GM23338 (cell line): ENCODE measurements at regions not wholly inside any gene's neighbourhood (a gene's known extent, or its start where the extent isn't known, plus 50 kb on each side); places are given as distances from the start of the nearest gene placed in this dataset.

Experiments
- ATAC-seq: fragments of 200-7000 bp; cut with Tn5 transposase; 3 replicates; pipeline ENCODE4 v1.9.1; 2020
- DNase-seq: peaks from one replicate; pipeline ENCODE4 v3.0.0-alpha.2; 2015; ENCODE audit warnings: low spot score
- H2AFZ ChIP-seq: fragments of 200-600 bp; sonication (generic); 2 replicates; pipeline ENCODE4 v1.8.0; 2016; ENCODE audit warnings: antibody characterized with exemption, mild to moderate bottlenecking, moderate library complexity
- H3F3A ChIP-seq: fragments of 200-600 bp; sonication (generic); replicated peaks from 2 replicates; pipeline ENCODE4 v1.8.0; 2017; ENCODE audit warnings: antibody characterized with exemption, mixed run types, low read depth
- H3K27ac ChIP-seq: fragments of 200-600 bp; sonication (generic); 2 replicates; pipeline ENCODE4 v1.6.1; 2016; ENCODE audit warnings: low read depth
- H3K27me3 ChIP-seq: fragments of 200-600 bp; sonication (generic); 2 replicates; pipeline ENCODE4 v1.8.0; 2016; ENCODE audit warnings: mild to moderate bottlenecking, mixed run types, moderate library complexity; ENCODE audit not compliant: insufficient read depth
- H3K36me3 ChIP-seq: fragments of 200-600 bp; sonication (generic); 2 replicates; pipeline ENCODE4 v1.8.0; 2016; ENCODE audit warnings: mild to moderate bottlenecking; ENCODE audit not compliant: insufficient read depth
- H3K4me1 ChIP-seq: fragments of 200-600 bp; sonication (generic); 2 replicates; pipeline ENCODE4 v1.8.0; 2016; ENCODE audit warnings: mild to moderate bottlenecking, moderate library complexity; ENCODE audit not compliant: insufficient read depth
- H3K4me2 ChIP-seq: fragments of 200-600 bp; sonication (generic); 2 replicates; pipeline ENCODE4 v1.7.1; 2017; ENCODE audit warnings: mixed run types
- H3K4me3 ChIP-seq: fragments of 200-600 bp; sonication (generic); 2 replicates; pipeline ENCODE4 v1.6.1; 2016; ENCODE audit warnings: mixed run types
- H3K79me2 ChIP-seq: fragments of 200-600 bp; sonication (generic); replicated peaks from 2 replicates; pipeline ENCODE4 v1.8.0; 2017; ENCODE audit warnings: mild to moderate bottlenecking; ENCODE audit not compliant: insufficient read depth
- H3K9me2 ChIP-seq: fragments of 200-600 bp; sonication (generic); 2 replicates; pipeline ENCODE4 v1.8.0; 2017; ENCODE audit not compliant: insufficient read depth
- H4K20me1 ChIP-seq: fragments of 200-600 bp; sonication (generic); replicated peaks from 2 replicates; pipeline ENCODE4 v1.8.0; 2017; ENCODE audit warnings: mild to moderate bottlenecking; ENCODE audit not compliant: insufficient read depth
- H3K27ac Mint-ChIP-seq: 2 replicates; pipeline ENCODE4 v1.8.0; 2020; ENCODE audit warnings: inconsistent platforms, mild to moderate bottlenecking, moderate library complexity, mixed read lengths
- H3K27me3 Mint-ChIP-seq: 3 replicates; pipeline ENCODE4 v1.8.0; 2022; ENCODE audit warnings: low read depth, mild to moderate bottlenecking, moderate library complexity, mixed read lengths, inconsistent platforms; ENCODE audit not compliant: insufficient read depth, poor library complexity
- H3K36me3 Mint-ChIP-seq: 3 replicates; pipeline ENCODE4 v1.8.0; 2021; ENCODE audit warnings: low read depth, mild to moderate bottlenecking, inconsistent platforms, moderate library complexity, mixed read lengths
- H3K4me1 Mint-ChIP-seq: 3 replicates; pipeline ENCODE4 v1.8.0; 2020; ENCODE audit warnings: mild to moderate bottlenecking, inconsistent platforms, mixed read lengths
- H3K4me3 Mint-ChIP-seq: 3 replicates; pipeline ENCODE4 v1.8.0; 2021; ENCODE audit warnings: moderate library complexity, mild to moderate bottlenecking, inconsistent platforms, mixed read lengths
- H3K9me3 Mint-ChIP-seq: 3 replicates; pipeline ENCODE4 v1.8.0; 2020; ENCODE audit warnings: moderate library complexity, mild to moderate bottlenecking, inconsistent platforms, mixed read lengths
- CREB1 ChIP-seq: fragments of 250-450 bp; sonication (Bioruptor Pico); IDR thresholded peaks from 2 replicates; pipeline ENCODE4 v1.5.0; 2020; ENCODE audit warnings: low read depth, mild to moderate bottlenecking, moderate library complexity
- EZH2phosphoT487 ChIP-seq: fragments of 200-600 bp; sonication (generic); IDR thresholded peaks from one replicate; pipeline ENCODE4 v1.8.1; 2018; ENCODE audit warnings: antibody characterized with exemption; ENCODE audit not compliant: unreplicated experiment
- JUNB ChIP-seq: IDR thresholded peaks from one replicate; pipeline ENCODE4 v1.6.1; 2016; ENCODE audit warnings: antibody characterized with exemption; ENCODE audit not compliant: unreplicated experiment
- POLR2AphosphoS5 ChIP-seq: IDR thresholded peaks from 2 replicates; pipeline ENCODE4 v1.6.1; 2016; ENCODE audit warnings: antibody characterized with exemption, low read depth
- STAT1 ChIP-seq: IDR thresholded peaks from one replicate; pipeline ENCODE4 v1.6.1; 2016; ENCODE audit warnings: antibody characterized with exemption; ENCODE audit not compliant: unreplicated experiment
- ZNF114 ChIP-seq: fragments of 250-450 bp; sonication (Bioruptor Pico); IDR thresholded peaks from 2 replicates; pipeline ENCODE4 v1.5.0; 2020; ENCODE audit warnings: mild to moderate bottlenecking, moderate library complexity
- TF ChIP-seq, protein P1 (sequence below): IDR thresholded peaks from one replicate; pipeline ENCODE4 v1.6.1; 2018; ENCODE audit warnings: antibody characterized with exemption; ENCODE audit not compliant: unreplicated experiment
- TF ChIP-seq, protein P2 (sequence below), 2 experiments: fragments of 200-600 bp in 1 of 2; sonication (generic) in 1 of 2; conservative IDR thresholded peaks; 2 replicates each; pipeline versions ENCODE4 v1.5.1 to v1.6.1; 2016 to 2017; ENCODE audit warnings: antibody characterized with exemption in 2 of 2, low read depth in 2 of 2, mild to moderate bottlenecking in 2 of 2, moderate library complexity in 1 of 2
- TF ChIP-seq, protein P3 (sequence below): fragments of 250-450 bp; sonication (Bioruptor Pico); IDR thresholded peaks from 2 replicates; pipeline ENCODE4 v1.5.0; 2020; ENCODE audit warnings: mild to moderate bottlenecking, moderate library complexity

DNA sequence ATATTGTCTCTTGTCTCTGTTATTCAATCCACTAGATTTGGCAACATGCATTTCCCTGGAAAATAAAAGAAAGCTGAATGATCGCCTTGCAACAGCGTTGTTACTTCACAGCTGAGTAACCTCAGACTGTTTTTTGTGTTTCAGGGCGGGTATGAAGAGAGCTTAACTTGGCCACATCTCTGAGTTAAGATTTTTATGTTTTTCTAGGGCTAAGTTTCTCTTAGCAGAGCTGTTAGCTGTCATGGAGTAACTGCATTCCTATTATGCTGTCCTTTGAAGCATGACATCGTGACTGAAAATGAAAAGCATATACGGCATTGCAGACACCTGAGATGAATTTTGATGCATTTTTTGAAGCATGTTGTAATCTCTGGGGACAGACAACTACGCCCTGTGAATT lies 1798.9 kb downstream of the PCDH7 start (continued):
- TF ChIP-seq, protein P1, sequence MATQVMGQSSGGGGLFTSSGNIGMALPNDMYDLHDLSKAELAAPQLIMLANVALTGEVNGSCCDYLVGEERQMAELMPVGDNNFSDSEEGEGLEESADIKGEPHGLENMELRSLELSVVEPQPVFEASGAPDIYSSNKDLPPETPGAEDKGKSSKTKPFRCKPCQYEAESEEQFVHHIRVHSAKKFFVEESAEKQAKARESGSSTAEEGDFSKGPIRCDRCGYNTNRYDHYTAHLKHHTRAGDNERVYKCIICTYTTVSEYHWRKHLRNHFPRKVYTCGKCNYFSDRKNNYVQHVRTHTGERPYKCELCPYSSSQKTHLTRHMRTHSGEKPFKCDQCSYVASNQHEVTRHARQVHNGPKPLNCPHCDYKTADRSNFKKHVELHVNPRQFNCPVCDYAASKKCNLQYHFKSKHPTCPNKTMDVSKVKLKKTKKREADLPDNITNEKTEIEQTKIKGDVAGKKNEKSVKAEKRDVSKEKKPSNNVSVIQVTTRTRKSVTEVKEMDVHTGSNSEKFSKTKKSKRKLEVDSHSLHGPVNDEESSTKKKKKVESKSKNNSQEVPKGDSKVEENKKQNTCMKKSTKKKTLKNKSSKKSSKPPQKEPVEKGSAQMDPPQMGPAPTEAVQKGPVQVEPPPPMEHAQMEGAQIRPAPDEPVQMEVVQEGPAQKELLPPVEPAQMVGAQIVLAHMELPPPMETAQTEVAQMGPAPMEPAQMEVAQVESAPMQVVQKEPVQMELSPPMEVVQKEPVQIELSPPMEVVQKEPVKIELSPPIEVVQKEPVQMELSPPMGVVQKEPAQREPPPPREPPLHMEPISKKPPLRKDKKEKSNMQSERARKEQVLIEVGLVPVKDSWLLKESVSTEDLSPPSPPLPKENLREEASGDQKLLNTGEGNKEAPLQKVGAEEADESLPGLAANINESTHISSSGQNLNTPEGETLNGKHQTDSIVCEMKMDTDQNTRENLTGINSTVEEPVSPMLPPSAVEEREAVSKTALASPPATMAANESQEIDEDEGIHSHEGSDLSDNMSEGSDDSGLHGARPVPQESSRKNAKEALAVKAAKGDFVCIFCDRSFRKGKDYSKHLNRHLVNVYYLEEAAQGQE: no peak
- no peak for TF ChIP-seq JUNB
- no peak for TF ChIP-seq STAT1
- TF ChIP-seq EZH2phosphoT487: no peak
- no peak for TF ChIP-seq POLR2AphosphoS5
- TF ChIP-seq, protein P2, sequence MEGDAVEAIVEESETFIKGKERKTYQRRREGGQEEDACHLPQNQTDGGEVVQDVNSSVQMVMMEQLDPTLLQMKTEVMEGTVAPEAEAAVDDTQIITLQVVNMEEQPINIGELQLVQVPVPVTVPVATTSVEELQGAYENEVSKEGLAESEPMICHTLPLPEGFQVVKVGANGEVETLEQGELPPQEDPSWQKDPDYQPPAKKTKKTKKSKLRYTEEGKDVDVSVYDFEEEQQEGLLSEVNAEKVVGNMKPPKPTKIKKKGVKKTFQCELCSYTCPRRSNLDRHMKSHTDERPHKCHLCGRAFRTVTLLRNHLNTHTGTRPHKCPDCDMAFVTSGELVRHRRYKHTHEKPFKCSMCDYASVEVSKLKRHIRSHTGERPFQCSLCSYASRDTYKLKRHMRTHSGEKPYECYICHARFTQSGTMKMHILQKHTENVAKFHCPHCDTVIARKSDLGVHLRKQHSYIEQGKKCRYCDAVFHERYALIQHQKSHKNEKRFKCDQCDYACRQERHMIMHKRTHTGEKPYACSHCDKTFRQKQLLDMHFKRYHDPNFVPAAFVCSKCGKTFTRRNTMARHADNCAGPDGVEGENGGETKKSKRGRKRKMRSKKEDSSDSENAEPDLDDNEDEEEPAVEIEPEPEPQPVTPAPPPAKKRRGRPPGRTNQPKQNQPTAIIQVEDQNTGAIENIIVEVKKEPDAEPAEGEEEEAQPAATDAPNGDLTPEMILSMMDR (conservative IDR thresholded peaks at IDR 0.05; ENCODE audit: low read depth in 2 of 2): no peak

DNA sequence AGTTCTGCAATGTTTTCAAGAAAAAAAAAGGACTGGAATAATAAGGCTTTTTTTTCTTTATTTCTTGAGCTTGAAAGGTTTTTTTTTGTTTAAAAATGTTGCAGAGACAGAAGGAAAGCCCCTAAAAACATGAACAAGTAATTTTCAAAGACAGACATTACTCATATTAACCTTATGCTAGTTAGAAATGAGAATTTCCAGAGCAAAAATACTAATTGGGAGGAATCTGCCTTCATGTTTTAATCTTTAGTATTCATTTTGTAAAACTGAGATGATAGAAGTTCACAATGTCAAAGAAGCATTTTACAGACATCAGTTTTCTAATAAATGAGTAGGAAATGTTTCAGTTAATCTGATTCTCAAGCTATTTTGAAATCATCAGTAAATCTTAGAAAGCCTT lies 1805.3 kb downstream of the PCDH7 start:
- no peaks in the 10 kb centered on the region for H3K27me3 ChIP-seq
- H3K36me3 ChIP-seq: no peaks in the 10 kb centered on the region
- no peak for ATAC-seq
- H3F3A ChIP-seq: no peaks in the 10 kb centered on the region
- peaks cover 3% of the 10 kb centered on the region; the same call in 1 of the 3 replicates for H3K36me3 Mint-ChIP-seq
- H3K9me2 ChIP-seq: no peaks in the 10 kb centered on the region; the same call in 1 of the 2 replicates
- no peaks in the 10 kb centered on the region for H3K27me3 Mint-ChIP-seq
- H4K20me1 ChIP-seq: no peaks in the 10 kb centered on the region
- H3K4me2 ChIP-seq: no peak overlapping the region
- no peak overlapping the region for H3K4me3 Mint-ChIP-seq
- H2AFZ ChIP-seq: no peak overlapping the region
- no peak overlapping the region for H3K27ac Mint-ChIP-seq
- no peaks in the 10 kb centered on the region for H3K79me2 ChIP-seq
- H3K4me1 ChIP-seq: no peaks in the 10 kb centered on the region
- no peaks in the 10 kb centered on the region for H3K4me1 Mint-ChIP-seq
- DNase-seq: no peak
- H3K9me3 Mint-ChIP-seq: peaks cover 8% of the 10 kb centered on the region; the same call in 2 of the 3 replicates
- H3K27ac ChIP-seq: no peak overlapping the region
- no peak overlapping the region for H3K4me3 ChIP-seq
- TF ChIP-seq ZNF114 (no peak), CREB1 (CRISPR knock-in tag) (no peak), JUNB (no peak), POLR2AphosphoS5 (no peak)
- TF ChIP-seq, protein P3, sequence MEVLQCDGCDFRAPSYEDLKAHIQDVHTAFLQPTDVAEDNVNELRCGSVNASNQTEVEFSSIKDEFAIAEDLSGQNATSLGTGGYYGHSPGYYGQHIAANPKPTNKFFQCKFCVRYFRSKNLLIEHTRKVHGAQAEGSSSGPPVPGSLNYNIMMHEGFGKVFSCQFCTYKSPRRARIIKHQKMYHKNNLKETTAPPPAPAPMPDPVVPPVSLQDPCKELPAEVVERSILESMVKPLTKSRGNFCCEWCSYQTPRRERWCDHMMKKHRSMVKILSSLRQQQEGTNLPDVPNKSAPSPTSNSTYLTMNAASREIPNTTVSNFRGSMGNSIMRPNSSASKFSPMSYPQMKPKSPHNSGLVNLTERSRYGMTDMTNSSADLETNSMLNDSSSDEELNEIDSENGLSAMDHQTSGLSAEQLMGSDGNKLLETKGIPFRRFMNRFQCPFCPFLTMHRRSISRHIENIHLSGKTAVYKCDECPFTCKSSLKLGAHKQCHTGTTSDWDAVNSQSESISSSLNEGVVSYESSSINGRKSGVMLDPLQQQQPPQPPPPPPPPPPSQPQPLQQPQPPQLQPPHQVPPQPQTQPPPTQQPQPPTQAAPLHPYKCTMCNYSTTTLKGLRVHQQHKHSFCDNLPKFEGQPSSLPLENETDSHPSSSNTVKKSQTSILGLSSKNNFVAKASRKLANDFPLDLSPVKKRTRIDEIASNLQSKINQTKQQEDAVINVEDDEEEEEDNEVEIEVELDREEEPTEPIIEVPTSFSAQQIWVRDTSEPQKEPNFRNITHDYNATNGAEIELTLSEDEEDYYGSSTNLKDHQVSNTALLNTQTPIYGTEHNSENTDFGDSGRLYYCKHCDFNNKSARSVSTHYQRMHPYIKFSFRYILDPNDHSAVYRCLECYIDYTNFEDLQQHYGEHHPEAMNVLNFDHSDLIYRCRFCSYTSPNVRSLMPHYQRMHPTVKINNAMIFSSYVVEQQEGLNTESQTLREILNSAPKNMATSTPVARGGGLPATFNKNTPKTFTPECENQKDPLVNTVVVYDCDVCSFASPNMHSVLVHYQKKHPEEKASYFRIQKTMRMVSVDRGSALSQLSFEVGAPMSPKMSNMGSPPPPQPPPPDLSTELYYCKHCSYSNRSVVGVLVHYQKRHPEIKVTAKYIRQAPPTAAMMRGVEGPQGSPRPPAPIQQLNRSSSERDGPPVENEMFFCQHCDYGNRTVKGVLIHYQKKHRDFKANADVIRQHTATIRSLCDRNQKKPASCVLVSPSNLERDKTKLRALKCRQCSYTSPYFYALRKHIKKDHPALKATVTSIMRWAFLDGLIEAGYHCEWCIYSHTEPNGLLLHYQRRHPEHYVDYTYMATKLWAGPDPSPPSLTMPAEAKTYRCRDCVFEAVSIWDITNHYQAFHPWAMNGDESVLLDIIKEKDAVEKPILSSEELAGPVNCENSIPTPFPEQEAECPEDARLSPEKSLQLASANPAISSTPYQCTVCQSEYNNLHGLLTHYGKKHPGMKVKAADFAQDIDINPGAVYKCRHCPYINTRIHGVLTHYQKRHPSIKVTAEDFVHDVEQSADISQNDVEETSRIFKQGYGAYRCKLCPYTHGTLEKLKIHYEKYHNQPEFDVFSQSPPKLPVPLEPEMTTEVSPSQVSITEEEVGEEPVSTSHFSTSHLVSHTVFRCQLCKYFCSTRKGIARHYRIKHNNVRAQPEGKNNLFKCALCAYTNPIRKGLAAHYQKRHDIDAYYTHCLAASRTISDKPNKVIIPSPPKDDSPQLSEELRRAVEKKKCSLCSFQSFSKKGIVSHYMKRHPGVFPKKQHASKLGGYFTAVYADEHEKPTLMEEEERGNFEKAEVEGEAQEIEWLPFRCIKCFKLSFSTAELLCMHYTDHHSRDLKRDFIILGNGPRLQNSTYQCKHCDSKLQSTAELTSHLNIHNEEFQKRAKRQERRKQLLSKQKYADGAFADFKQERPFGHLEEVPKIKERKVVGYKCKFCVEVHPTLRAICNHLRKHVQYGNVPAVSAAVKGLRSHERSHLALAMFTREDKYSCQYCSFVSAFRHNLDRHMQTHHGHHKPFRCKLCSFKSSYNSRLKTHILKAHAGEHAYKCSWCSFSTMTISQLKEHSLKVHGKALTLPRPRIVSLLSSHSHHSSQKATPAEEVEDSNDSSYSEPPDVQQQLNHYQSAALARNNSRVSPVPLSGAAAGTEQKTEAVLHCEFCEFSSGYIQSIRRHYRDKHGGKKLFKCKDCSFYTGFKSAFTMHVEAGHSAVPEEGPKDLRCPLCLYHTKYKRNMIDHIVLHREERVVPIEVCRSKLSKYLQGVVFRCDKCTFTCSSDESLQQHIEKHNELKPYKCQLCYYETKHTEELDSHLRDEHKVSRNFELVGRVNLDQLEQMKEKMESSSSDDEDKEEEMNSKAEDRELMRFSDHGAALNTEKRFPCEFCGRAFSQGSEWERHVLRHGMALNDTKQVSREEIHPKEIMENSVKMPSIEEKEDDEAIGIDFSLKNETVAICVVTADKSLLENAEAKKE (CRISPR knock-in tag): no peak
- TF ChIP-seq, protein P2 (conservative IDR thresholded peaks at IDR 0.05; ENCODE audit: low read depth in 2 of 2): no peak
